Dedifferentiated amniotic fluid mesenchymal stem cell (primary cell): ENCODE measurements at regions not wholly inside any gene's neighbourhood (a gene's known extent, or its start where the extent isn't known, plus 50 kb on each side); places are given as distances from the start of the nearest gene placed in this dataset.

Source experiments
- DNase-seq: peaks from one replicate; pipeline ENCODE4 v3.0.0-alpha.2; 2016; ENCODE audit errors: extremely low spot score

GRCh38 chr3:168585544-168585943 lies 489.8 kb upstream of the GOLIM4 start:
- no peak for DNase-seq

DNA sequence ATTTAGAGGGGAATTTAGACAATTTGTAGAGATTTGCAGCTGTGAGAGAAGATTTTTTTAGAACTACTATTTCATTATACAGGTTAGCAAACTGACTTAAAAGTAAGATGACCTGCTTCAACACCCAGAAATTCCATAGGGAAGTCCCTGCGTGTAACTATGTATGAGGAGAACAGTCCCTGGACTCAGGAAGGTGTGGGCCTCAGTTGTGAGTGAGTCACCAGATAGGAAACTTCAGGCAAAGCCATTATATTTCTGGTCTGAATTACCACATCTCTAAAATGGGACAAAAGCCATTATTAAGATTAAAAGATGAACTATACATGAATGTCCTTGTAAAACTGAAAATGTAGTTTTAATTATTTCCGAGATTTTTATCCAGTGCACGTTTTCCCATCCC lies 488.3 kb upstream of the GOLIM4 start:
- DNase-seq = no peak

DNA sequence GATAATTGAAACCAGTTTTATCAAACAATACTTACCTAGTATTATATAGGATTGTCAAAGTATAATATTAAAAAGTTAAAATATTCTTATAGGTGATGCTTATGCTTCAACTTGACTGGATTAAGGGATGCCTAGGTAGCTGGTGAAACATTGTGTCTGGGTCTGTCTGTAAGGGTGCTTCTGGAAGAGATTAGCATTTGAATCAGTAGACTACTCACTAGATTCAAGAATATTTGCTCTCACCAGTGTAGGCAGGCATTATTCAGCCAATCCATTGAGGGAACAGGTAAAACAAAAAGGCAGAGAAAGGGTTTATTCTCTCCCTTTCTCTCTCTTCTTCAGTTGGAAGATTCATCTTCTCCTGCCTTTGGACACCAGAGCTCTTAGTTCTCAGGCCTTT lies 486.8 kb upstream of the GOLIM4 start:
- no peak for DNase-seq

DNA sequence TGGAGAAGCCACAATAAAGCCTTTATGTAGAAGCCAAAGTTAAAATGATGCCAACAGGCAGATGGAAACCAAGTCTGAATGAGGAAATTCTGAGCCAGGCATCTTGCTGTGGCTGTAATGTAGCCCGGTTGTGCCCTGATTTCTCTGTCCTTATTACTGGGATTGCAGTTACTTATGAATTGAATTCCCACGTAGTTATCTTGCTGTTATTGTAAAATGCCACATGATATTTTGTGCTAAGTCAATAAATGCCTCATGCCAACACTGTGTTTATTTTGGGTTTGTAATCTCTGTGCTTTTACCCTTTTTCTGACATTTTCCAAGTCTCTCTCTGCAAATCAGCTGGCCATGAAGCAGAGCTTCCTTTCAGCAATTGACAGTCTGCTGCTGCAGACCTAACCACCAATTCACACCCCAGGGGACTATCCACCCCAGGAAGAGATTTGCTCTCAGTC lies 486.1 kb upstream of the GOLIM4 start:
- DNase-seq = no peak

GRCh38 chr3:168579010-168579409 lies 483.3 kb upstream of the GOLIM4 start:
- DNase-seq = no peak

DNA sequence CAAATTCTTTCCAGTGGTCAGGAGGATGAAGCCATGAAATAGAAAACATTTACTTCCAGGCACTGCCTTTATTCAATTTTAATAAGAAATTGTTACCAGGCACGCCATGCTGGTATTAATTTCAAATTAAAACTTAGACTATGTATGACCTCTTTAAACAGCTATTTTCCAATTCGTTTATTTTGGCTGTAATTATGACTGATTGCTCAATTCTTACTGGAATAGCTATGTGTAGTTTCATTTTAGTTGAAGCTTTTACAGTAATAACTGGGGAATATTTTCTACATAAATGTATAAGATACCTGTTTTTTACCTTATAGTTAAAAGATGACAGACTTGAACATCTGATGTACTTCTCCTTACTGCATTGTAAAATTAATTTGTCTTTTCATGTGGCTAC lies 480.0 kb upstream of the GOLIM4 start:
- DNase-seq = no peak

DNA sequence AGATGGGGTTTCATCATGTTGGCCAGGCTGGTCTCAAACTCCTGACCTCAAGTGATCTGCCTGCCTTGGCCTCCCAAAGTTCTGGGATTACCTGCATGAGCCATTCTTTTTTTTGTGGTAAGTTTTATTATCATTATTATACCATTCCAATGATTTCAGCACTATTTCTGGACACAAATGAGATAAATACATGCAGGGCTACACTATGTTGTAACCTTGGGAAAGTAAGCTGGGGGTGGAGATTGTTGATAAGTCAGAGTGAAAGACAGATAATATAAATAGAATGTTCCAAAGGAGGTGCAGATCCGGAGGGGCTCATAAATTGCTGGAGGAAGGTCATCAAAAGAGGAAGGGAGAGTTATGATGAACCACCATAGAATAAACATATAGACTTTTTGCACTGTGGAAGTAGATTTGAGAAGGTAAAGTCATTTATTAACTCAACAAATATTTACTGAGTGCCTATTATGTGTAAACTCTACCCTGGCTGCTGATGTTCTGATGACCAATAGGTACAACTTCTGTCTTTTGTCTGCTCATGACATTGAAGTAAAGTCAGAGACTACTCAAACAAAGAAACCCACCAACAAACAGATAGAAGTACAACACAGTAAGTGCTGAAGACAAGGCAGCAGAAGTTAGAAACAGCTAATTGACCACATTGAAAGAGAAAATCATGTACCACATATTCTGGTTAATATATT lies 478.9 kb upstream of the GOLIM4 start:
- no peak for DNase-seq

GRCh38 chr3:168570404-168571155 lies 474.9 kb upstream of the GOLIM4 start:
- no peak for DNase-seq

DNA sequence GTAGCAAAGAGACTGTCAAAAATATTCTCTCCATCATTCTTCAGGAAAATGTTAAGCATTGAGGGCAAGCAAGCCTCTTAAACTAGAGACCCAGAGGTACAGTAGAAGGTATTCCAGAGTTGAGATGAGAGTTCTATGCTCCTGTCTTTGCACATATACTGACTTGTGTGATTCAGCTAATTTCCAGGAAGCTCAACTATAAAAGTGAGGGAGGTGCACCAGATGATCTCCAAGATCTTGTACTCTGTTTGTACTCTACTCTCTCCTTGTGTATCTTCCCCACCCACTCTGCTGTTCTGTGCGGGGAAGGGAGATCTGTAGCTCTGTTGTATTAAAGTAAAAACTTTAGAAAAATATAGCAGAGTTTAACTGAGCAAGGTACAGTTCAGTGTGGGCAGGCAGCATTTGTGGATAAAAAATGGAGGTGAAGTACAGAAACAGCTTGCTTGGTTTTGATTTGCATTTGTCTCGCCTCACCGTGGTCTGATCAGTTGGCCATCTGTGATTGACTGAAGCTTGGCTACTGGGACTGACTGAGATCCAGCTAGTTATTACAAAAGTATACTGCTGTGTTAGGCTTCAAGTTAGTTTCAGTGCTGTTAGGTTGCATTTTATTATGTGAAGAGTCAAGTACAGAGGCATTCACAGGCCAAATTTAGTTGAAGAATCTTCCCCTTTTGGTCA lies 463.1 kb upstream of the GOLIM4 start:
- DNase-seq = no peak

GRCh38 chr3:168552251-168552650 lies 456.5 kb upstream of the GOLIM4 start:
- no peak for DNase-seq

GRCh38 chr3:168548719-168549118 lies 453.0 kb upstream of the GOLIM4 start:
- DNase-seq = no peak

- no peak for DNase-seq
Observed at GRCh38 chr3:168546707-168547106, 451.0 kb upstream of the GOLIM4 start.

DNA sequence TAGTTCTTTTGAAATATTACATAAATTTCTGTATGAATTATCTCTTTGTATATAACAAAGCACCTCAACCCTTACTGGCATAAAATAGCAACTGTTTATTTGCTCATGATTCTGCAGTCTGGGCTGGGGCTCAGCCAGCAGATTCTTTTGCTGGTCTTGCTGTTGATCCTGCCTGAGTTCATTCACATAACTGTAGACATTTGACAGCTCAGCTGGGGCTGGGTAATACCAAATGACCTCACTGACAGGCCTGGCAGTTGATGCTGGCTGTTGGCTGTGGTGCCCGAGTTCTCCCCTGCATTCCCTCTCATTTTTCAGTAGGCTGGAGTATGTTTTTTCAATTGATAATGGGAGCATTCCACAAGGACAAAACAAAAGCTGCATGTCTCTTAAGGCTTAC lies 449.9 kb upstream of the GOLIM4 start:
- DNase-seq = peak; percentile 65

DNA sequence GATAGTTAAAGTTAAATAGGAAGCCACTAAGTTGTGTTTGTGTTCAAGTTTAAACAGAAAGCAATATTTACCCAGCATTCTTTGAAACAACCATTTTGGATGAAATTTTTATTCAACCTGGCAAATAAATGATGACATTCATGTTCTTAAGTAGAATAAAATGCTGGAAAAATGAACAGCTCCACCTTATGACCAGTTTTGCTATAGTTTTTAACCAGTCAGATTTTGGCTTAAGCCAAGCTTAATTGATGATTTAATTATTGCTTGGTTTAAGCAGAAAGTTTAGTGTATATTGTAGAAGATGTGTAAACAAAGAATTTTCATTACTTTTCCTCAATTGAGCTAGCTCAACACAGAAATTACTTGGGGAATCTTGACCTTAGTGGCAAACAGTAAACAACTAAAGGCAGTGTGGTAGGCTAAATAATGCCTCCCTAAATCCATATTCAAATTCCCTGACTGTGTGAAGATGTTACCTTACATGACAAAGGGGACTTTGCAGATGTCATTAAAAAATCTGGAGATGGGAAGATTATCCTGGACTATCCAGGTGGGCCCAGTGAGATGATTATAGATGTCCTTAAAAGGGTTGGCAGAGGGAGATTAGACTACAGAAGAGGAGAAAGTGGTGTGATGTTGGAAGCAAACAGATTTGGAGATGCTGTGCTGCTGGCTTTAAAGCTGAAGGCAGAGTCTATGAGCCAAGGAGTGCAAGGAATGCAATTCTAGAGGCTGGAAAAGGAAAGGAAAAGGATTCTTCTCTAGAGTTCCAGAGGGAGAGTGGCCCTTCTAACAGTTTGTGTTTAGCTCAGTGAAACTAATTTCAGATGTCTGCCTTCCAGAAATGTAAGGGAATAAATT lies 448.6 kb upstream of the GOLIM4 start:
- DNase-seq = no peak

DNA sequence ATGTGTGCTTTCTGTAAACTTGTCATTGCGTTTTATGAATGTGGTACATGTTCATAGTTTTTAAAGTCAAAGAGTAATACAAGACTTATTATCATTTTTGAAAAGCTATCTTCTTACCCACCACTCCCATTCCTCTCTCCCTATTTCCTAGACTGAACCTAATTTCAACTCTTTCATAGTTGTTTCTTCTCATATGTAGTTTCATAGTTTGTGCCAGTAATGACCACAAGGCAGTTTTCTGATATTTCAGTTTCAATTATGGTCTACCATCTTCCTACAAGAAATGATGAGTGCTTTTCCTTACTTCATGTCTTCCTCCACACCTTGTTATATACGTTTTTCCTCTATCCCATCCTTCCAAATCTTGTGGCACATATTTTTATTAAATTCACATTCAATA lies 445.0 kb upstream of the GOLIM4 start:
- no peak for DNase-seq

DNA sequence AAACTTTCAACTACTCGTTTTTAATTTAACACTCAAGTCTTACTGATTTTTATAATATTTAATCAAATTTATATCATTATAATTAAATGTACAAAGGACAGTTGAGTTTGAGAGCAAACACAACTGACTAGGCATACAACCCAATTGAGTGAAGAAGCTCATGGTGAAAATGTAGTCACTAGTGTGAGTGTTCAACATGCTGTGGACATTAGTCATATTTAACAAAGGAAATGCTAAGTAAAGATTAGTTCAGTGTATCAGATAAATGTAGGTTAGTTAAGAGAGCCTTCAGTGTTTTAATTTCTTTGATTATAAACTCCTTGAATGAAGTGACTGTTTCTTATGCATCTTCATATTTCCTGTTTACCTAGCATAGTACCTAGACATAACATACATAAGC lies 444.2 kb upstream of the GOLIM4 start:
- no peak for DNase-seq

- DNase-seq = no peak
Observed at GRCh38 chr3:168534761-168535160, 439.0 kb upstream of the GOLIM4 start.

DNA sequence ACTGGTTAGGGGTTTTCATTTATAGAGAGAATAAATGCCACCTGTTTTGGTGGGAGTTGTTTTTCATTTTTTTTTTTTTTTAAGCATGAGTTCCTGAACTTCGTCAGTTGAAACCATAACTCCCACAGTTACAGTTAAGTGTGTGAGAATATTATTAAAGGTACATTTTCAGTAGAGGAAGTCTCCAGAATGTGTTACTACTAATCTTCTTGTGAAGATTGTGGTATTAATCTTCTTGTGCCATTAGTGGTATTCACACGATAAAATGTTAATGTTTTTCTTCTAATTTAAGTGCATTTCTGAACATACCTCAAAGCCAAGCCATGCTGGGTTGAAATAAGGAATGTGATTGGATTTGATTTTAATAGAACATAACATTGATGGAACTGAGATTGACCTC lies 437.9 kb upstream of the GOLIM4 start:
- DNase-seq = no peak

- no peak for DNase-seq
Observed at GRCh38 chr3:168532135-168532534, 436.4 kb upstream of the GOLIM4 start.

DNA sequence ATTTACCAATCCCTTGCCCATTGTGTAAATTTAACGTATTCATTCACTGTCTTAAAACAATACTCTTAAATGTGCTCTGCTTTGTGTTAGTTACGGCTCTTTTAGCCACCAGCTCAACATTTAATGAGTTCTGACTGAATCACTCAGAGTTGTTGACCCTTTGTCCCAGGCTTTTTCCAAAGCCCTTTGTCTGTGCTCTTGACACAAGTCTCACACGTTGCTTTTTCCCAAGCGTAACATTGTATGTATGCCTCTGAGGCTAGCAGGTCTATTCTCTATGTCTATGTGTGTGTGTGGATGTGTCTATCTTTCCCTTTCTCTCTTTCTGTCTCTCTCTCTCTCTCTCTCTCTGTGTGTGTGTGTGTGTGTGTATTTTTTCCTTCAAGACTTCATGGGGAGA lies 435.4 kb upstream of the GOLIM4 start:
- DNase-seq = no peak

DNA sequence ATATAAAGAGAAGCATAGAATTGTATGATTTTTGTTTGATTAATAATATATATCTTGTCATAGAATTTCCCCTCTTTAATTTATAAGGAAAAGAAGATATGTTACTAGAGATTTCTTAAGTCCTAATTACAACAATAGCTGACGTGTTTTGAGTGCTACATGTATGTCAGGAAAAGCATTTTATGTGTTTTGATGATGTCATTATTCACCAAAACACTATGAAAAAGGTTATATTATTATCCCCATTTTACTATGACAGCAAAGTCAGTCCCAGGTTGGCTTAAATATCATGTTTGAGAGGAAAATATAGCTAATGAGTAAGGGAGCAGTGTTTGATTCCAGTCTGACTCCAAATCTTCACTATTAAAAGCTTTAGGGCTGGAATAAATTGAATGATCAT lies 428.4 kb upstream of the GOLIM4 start:
- DNase-seq = no peak
